OCI-LY7 (cell line): ENCODE measurements at regions not wholly inside any gene's neighbourhood (a gene's known extent, or its start where the extent isn't known, plus 50 kb on each side); places are given as distances from the start of the nearest gene placed in this dataset.

Source experiments
- BruUV-seq: library from RNA; stranded (reverse); fragments of 400-500 nt; replicated peaks from 2 replicates; lab custom pipeline; 2021; lab: Mats Ljungman, UMichigan
- CTCF ChIA-PET: fragments of 300-600 bp; sonication (Branson Sonifier 250); formaldehyde crosslinking; loops from one replicate; lab custom pipeline; 2022; ENCODE audit warnings: antibody characterized with exemption; ENCODE audit not compliant: unreplicated experiment; lab: Charles Lee
- POLR2A ChIA-PET: fragments of 300-600 bp; sonication (Branson Sonifier 250); formaldehyde crosslinking; loops from one replicate; lab custom pipeline; 2022; ENCODE audit warnings: antibody characterized with exemption; lab: Charles Lee
- DNase-seq: peaks from one replicate; pipeline ENCODE4 v3.0.0-alpha.2; 2015; ENCODE audit warnings: low spot score
- H2AFZ ChIP-seq: fragments of 200-600 bp; sonication (generic), shearing (Covaris generic); 2 replicates; pipeline ENCODE4 v1.6.1; 2014; ENCODE audit warnings: mild to moderate bottlenecking, antibody characterized with exemption, low read length, moderate library complexity
- H3K27ac ChIP-seq: fragments of 200-600 bp; sonication (generic); 2 replicates; pipeline ENCODE4 v1.5.1; 2014; ENCODE audit warnings: mixed run types, low read depth, mild to moderate bottlenecking, moderate library complexity, low read length, inconsistent platforms; ENCODE audit not compliant: poor library complexity, severe bottlenecking
- H3K36me3 ChIP-seq: fragments of 200-600 bp; sonication (generic); 2 replicates; pipeline ENCODE4 v1.6.1; 2014; ENCODE audit warnings: mild to moderate bottlenecking, antibody characterized with exemption, low read length, moderate library complexity, mixed read lengths; ENCODE audit not compliant: insufficient read depth
- H3K4me1 ChIP-seq: fragments of 200-600 bp; sonication (generic); 2 replicates; pipeline ENCODE4 v1.5.1; 2014; ENCODE audit warnings: mild to moderate bottlenecking, low read length; ENCODE audit not compliant: insufficient read depth, poor library complexity, severe bottlenecking
- H3K4me2 ChIP-seq: fragments of 200-600 bp; sonication (generic); 2 replicates; pipeline ENCODE4 v1.6.1; 2014; ENCODE audit warnings: mild to moderate bottlenecking, low read length
- H3K4me3 ChIP-seq: fragments of 200-600 bp; sonication (generic); 2 replicates; pipeline ENCODE4 v1.5.1; 2014; ENCODE audit warnings: mild to moderate bottlenecking, low read depth, low read length; ENCODE audit not compliant: poor library complexity, severe bottlenecking
- H3K79me2 ChIP-seq: fragments of 200-600 bp; sonication (generic); 2 replicates; pipeline ENCODE4 v1.6.1; 2016; ENCODE audit warnings: low read depth, mild to moderate bottlenecking, low read length, moderate library complexity, mixed read lengths; ENCODE audit not compliant: insufficient read depth
- H3K9me2 ChIP-seq: fragments of 200-600 bp; sonication (generic); 2 replicates; pipeline ENCODE4 v1.6.1; 2016; ENCODE audit warnings: mild to moderate bottlenecking, low read length, mixed read lengths; ENCODE audit not compliant: insufficient read depth
- H3K9me3 ChIP-seq: fragments of 200-600 bp; sonication (generic); 2 replicates; pipeline ENCODE4 v1.6.1; 2014; ENCODE audit warnings: mild to moderate bottlenecking, mixed run types, low read length, mixed read lengths
- H4K20me1 ChIP-seq: fragments of 200-600 bp; sonication (generic); 2 replicates; pipeline ENCODE4 v1.6.1; 2014; ENCODE audit warnings: mild to moderate bottlenecking, antibody characterized with exemption, low read length, moderate library complexity, mixed read lengths; ENCODE audit not compliant: insufficient read depth
- EZH2phosphoT487 ChIP-seq: fragments of 200-600 bp; sonication (generic); IDR thresholded peaks from 2 replicates; pipeline ENCODE4 v1.6.1; 2018; ENCODE audit warnings: low read depth, borderline replicate concordance, mild to moderate bottlenecking, mixed run types, antibody characterized with exemption, low read length, moderate library complexity, mixed read lengths
- intact Hi-C: fragments of 100-400 bp; cut with micrococcal nuclease; formaldehyde crosslinking; loops from one replicate; pipeline ENCODE4 v1.10.0; 2022; ENCODE audit not compliant: unreplicated experiment
- TF ChIP-seq, protein P1 (sequence below): fragments of 200-600 bp; sonication (generic); conservative IDR thresholded peaks from 2 replicates; pipeline ENCODE4 v1.5.1; 2014; ENCODE audit warnings: mild to moderate bottlenecking, antibody characterized with exemption, low read length, moderate library complexity, mixed read lengths

DNA sequence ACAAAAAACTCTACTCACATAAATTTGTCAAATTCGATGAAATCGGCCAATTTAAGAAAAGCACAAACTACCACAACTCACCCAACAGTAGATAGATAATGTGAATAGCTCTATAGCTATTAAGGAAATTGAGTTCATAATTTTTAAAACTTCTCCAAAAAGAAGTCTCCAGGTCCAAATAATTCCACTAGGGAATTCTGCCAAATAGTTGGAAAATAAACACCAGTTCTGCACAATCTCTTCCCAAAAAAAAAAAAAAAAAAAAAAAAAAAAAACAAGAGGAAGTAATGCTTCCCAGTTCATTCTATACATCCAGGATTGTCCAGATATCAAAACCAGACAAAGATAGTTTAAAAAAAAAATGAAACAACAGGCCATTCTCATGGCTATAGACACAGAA, 164.2 kb downstream of the POLR2M start:
- no peaks in the 10 kb centered on the region for H3K36me3 ChIP-seq
- ChIA-PET CTCF (no interaction called here), POLR2A (interaction anchor here (0.7 kb wide), 1 partner anchor 1722 kb away, joined by 7 read pairs; no protein-coding TSS in a partner anchor)
- H3K9me2 ChIP-seq, result no peaks in the 10 kb centered on the region
- no peaks in the 10 kb centered on the region for H3K79me2 ChIP-seq
- intact Hi-C loops, result loop anchor here (10.0 kb wide), 1 partner anchor 204 kb away; no protein-coding TSS in a partner anchor
- H3K9me3 ChIP-seq, result no peaks in the 10 kb centered on the region
- BruUV-seq, result no TSS peak
- no peaks in the 10 kb centered on the region for H4K20me1 ChIP-seq
- H2AFZ ChIP-seq, result no peak overlapping the region
- H3K4me2 ChIP-seq, result no peak overlapping the region
- no peak overlapping the region for H3K4me3 ChIP-seq
- no peak for DNase-seq
- no peak for TF ChIP-seq EZH2phosphoT487
- TF ChIP-seq, protein P1, sequence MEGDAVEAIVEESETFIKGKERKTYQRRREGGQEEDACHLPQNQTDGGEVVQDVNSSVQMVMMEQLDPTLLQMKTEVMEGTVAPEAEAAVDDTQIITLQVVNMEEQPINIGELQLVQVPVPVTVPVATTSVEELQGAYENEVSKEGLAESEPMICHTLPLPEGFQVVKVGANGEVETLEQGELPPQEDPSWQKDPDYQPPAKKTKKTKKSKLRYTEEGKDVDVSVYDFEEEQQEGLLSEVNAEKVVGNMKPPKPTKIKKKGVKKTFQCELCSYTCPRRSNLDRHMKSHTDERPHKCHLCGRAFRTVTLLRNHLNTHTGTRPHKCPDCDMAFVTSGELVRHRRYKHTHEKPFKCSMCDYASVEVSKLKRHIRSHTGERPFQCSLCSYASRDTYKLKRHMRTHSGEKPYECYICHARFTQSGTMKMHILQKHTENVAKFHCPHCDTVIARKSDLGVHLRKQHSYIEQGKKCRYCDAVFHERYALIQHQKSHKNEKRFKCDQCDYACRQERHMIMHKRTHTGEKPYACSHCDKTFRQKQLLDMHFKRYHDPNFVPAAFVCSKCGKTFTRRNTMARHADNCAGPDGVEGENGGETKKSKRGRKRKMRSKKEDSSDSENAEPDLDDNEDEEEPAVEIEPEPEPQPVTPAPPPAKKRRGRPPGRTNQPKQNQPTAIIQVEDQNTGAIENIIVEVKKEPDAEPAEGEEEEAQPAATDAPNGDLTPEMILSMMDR, result no peak
- H3K4me1 ChIP-seq, result no peaks in the 10 kb centered on the region
- no peak overlapping the region for H3K27ac ChIP-seq

DNA sequence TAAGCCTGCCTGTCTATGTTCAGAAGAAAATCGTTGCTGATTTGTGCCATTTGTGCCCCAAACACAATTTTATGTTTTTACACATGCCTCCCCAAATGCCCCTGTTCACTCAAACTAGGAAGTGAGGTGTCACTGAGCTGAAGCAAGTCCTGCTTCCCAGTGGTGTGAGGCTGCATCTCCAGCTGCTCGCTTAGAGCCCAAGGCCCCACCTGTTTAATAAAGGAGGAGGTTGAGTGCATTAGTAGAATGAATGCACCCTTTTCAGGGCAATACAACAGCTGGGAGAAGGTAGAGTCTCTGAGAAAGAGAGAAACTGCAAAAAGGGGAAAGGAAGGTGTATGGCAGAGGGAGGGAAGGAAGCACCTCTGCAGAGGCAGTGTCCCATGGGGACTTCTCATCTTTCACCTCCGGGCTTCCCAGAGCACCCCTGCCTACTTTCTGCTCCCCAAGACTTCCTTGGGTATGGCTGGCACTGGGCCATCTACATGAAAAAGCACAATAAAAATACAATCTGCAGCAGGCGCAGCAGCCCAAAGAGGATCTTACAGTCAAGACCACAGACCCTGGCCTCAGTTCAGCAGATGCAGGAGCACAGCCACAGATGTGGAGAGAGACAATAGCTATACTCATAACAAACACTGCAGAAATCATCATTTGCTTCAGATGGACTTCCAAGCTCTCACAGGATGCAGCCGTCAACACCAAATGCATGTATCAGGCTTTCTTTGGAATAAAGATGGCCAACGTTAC, 165.9 kb downstream of the POLR2M start:
- ChIA-PET CTCF (no interaction called here), POLR2A (no interaction called here)
- no TSS peak for BruUV-seq
- no peak for TF ChIP-seq EZH2phosphoT487
- TF ChIP-seq, protein P1, result no peak
- intact Hi-C loops, result loop anchor here (10.0 kb wide), 1 partner anchor 202 kb away; no protein-coding TSS in a partner anchor
- Histone ChIP-seq H3K4me2 (no peak overlapping the region), H2AFZ (no peak overlapping the region), H3K36me3 (no peaks in the 10 kb centered on the region), H3K9me3 (no peaks in the 10 kb centered on the region), H3K27ac (no peak overlapping the region), H3K4me1 (no peaks in the 10 kb centered on the region), H3K4me3 (no peak overlapping the region), H4K20me1 (no peaks in the 10 kb centered on the region), H3K9me2 (no peaks in the 10 kb centered on the region), H3K79me2 (no peaks in the 10 kb centered on the region)
- DNase-seq, result no peak

DNA sequence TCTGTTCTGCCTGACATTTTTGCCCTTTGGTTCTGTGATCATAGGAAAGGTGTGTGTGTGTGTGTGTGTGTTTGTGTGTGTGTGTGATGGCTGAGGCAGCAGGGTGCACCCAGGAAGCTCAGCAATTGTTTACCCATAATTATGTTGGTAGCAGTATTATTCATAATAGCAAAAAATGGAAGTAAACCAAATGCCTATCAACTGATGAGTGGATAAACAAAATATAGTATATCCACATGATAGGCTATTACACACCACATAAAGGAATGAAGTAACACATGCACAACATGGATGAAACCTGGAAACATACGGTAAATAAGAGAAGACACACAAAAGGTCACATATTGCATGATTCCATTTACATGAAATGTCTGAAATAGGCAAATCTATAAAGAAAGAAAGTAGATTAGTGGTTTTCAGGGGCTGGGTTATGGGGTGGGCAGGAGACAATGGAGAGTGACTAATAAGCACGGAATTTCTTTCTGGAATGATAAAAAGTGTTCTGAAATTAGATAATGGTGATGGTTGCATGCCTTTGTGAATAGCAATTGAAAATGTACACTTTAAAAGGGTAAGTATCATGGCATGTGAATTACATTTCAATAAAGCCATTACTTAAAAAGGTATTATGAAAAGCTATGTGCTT, 167.2 kb downstream of the POLR2M start:
- POLR2A ChIA-PET, result interaction anchor here (0.6 kb wide), 1 partner anchor 17 kb away, joined by 6 read pairs; no protein-coding TSS in a partner anchor
- H3K4me3 ChIP-seq, result no peak overlapping the region
- no peak for DNase-seq
- H3K9me3 ChIP-seq, result no peaks in the 10 kb centered on the region
- intact Hi-C loops, result loop anchor here (10.0 kb wide), 1 partner anchor 201 kb away; no protein-coding TSS in a partner anchor
- no peak overlapping the region for H3K27ac ChIP-seq
- H3K4me2 ChIP-seq, result no peak overlapping the region
- no peak for TF ChIP-seq EZH2phosphoT487
- TF ChIP-seq, protein P1, result no peak
- H3K79me2 ChIP-seq, result no peaks in the 10 kb centered on the region
- BruUV-seq, result no TSS peak
- CTCF ChIA-PET, result no interaction called here
- no peak overlapping the region for H2AFZ ChIP-seq
- H3K9me2 ChIP-seq, result no peaks in the 10 kb centered on the region
- H3K36me3 ChIP-seq, result no peaks in the 10 kb centered on the region
- no peaks in the 10 kb centered on the region for H3K4me1 ChIP-seq
- H4K20me1 ChIP-seq, result no peaks in the 10 kb centered on the region
